Endothelial cell (in vitro differentiated cells): ENCODE measurements at regions not wholly inside any gene's neighbourhood (a gene's known extent, or its start where the extent isn't known, plus 50 kb on each side); places are given as distances from the start of the nearest gene placed in this dataset.

Source experiments
- DNase-seq: peaks from one replicate; pipeline ENCODE4 v3.0.0; 2021; ENCODE audit warnings: low spot score
- H3K27ac Mint-ChIP-seq: one replicate; pipeline ENCODE4 v1.8.0; 2021; ENCODE audit warnings: mixed read lengths, inconsistent platforms; ENCODE audit not compliant: unreplicated experiment
- H3K27me3 Mint-ChIP-seq: one replicate; pipeline ENCODE4 v1.8.0; 2021; ENCODE audit warnings: mild to moderate bottlenecking, moderate library complexity, mixed read lengths, inconsistent platforms; ENCODE audit not compliant: unreplicated experiment
- H3K36me3 Mint-ChIP-seq: one replicate; pipeline ENCODE4 v1.8.0; 2021; ENCODE audit warnings: mild to moderate bottlenecking, low read depth, mixed read lengths, inconsistent platforms; ENCODE audit not compliant: unreplicated experiment
- H3K4me1 Mint-ChIP-seq: one replicate; pipeline ENCODE4 v1.8.0; 2021; ENCODE audit warnings: mild to moderate bottlenecking, mixed read lengths, inconsistent platforms; ENCODE audit not compliant: unreplicated experiment
- H3K4me3 Mint-ChIP-seq: one replicate; pipeline ENCODE4 v1.8.0; 2021; ENCODE audit warnings: mild to moderate bottlenecking, mixed read lengths, inconsistent platforms; ENCODE audit not compliant: unreplicated experiment
- H3K9me3 Mint-ChIP-seq: one replicate; pipeline ENCODE4 v1.8.0; 2021; ENCODE audit warnings: mixed read lengths, inconsistent platforms; ENCODE audit not compliant: unreplicated experiment
- CTCF ChIP-seq: fragments of 200-600 bp; sonication (generic); IDR thresholded peaks from one replicate; pipeline ENCODE4 v1.5.0; 2021; ENCODE audit warnings: antibody characterized with exemption; ENCODE audit not compliant: unreplicated experiment

- Mint-ChIP-seq H3K4me3 (no peak overlapping the region), H3K27me3 (peaks cover 1% of the 10 kb centered on the region), H3K27ac (no peak overlapping the region), H3K4me1 (peaks cover 4% of the 10 kb centered on the region), H3K36me3 (peaks cover 5% of the 10 kb centered on the region), H3K9me3 (peaks cover 7% of the 10 kb centered on the region)
- DNase-seq, result no peak
- no peak for TF ChIP-seq CTCF
Observed at GRCh38 chr20:4635781-4636180, 50.5 kb upstream of the PRNP start.

GRCh38 chr20:4635342-4635741, 50.9 kb upstream of the PRNP start:
- no peak for DNase-seq
- Mint-ChIP-seq H3K27ac (no peak overlapping the region), H3K4me1 (peaks cover 4% of the 10 kb centered on the region), H3K4me3 (no peak overlapping the region), H3K27me3 (peaks cover 1% of the 10 kb centered on the region), H3K9me3 (peaks cover 7% of the 10 kb centered on the region), H3K36me3 (peaks cover 5% of the 10 kb centered on the region)
- no peak for TF ChIP-seq CTCF

GRCh38 chr20:4633780-4634179, 52.5 kb upstream of the PRNP start:
- Mint-ChIP-seq H3K4me1 (peaks cover 4% of the 10 kb centered on the region), H3K36me3 (peaks cover 5% of the 10 kb centered on the region), H3K9me3 (peaks cover 7% of the 10 kb centered on the region), H3K27me3 (peaks cover 1% of the 10 kb centered on the region), H3K4me3 (no peak overlapping the region), H3K27ac (no peak overlapping the region)
- no peak for DNase-seq
- TF ChIP-seq CTCF, result no peak

GRCh38 chr20:4633379-4633778, 52.9 kb upstream of the PRNP start:
- no peak for DNase-seq
- no peak overlapping the region for H3K4me3 Mint-ChIP-seq
- no peak overlapping the region for H3K27ac Mint-ChIP-seq
- H3K4me1 Mint-ChIP-seq, result peaks cover 4% of the 10 kb centered on the region
- H3K27me3 Mint-ChIP-seq, result peaks cover 1% of the 10 kb centered on the region
- H3K9me3 Mint-ChIP-seq, result peaks cover 7% of the 10 kb centered on the region
- no peak for TF ChIP-seq CTCF
- peaks cover 5% of the 10 kb centered on the region for H3K36me3 Mint-ChIP-seq

GRCh38 chr20:4632876-4633275, 53.4 kb upstream of the PRNP start:
- DNase-seq, result no peak
- Mint-ChIP-seq H3K4me3 (no peak overlapping the region), H3K4me1 (peaks cover 4% of the 10 kb centered on the region), H3K27ac (no peak overlapping the region), H3K27me3 (peaks cover 1% of the 10 kb centered on the region), H3K36me3 (peaks cover 5% of the 10 kb centered on the region), H3K9me3 (peaks cover 7% of the 10 kb centered on the region)
- TF ChIP-seq CTCF, result no peak
